Ovary (tissue), 3 donors: ENCODE measurements at regions not wholly inside any gene's neighbourhood (a gene's known extent, or its start where the extent isn't known, plus 50 kb on each side); places are given as distances from the start of the nearest gene placed in this dataset.

Source experiments
- CTCF ChIP-seq, 3 donors: fragments of 450-650 bp in 2 of 3; fragments of 200-600 bp in 1 of 3; IDR thresholded peaks; one replicate each; pipeline versions ENCODE4 v1.5.1 to v1.8.0; 2016 to 2022; ENCODE audit warnings: antibody characterized with exemption in 3 of 3, mild to moderate bottlenecking in 1 of 3
- EP300 ChIP-seq: sonication (generic); formaldehyde crosslinking; IDR thresholded peaks from one replicate; pipeline ENCODE4 v1.6.1; 2017; ENCODE audit warnings: antibody characterized with exemption
- donor health status: DM: no; HTN: no; CAD: no.

- TF ChIP-seq CTCF (IDR thresholded peaks at IDR 0.05) (no peak), EP300 (no peak)
These were observed 313.9 kb upstream of the CTNNB1 start for GRCh38 chr3:40885430-40885829.
